GM15510 (cell line): ENCODE measurements at regions not wholly inside any gene's neighbourhood (a gene's known extent, or its start where the extent isn't known, plus 50 kb on each side); places are given as distances from the start of the nearest gene placed in this dataset.

Source experiments
- POLR2A ChIP-seq: IDR thresholded peaks from 3 replicates; pipeline ENCODE4 v1.6.1; 2011; ENCODE audit warnings: borderline replicate concordance; ENCODE audit not compliant: insufficient read length; ENCODE audit errors: extremely low read depth

DNA sequence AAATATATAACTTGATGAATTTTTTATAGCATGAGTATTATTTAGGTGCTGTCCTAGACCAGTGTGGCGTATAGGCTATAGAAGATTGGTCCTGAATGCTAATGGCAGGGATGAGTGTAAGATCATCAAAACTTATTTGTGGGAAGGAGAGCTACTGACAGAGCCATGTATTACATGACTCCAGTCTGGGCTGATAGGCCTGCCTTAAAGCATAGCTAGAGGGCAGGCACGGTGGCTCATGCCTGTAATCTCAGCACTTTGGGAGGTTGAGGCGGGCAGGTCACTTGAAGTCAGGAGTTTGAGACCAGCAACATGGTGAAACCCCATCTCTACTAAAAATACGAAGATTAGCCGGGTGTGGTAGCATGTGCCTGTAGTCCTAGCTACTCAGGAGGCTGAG lies 198.1 kb upstream of the KLF14 start:
- no peak for TF ChIP-seq POLR2A

DNA sequence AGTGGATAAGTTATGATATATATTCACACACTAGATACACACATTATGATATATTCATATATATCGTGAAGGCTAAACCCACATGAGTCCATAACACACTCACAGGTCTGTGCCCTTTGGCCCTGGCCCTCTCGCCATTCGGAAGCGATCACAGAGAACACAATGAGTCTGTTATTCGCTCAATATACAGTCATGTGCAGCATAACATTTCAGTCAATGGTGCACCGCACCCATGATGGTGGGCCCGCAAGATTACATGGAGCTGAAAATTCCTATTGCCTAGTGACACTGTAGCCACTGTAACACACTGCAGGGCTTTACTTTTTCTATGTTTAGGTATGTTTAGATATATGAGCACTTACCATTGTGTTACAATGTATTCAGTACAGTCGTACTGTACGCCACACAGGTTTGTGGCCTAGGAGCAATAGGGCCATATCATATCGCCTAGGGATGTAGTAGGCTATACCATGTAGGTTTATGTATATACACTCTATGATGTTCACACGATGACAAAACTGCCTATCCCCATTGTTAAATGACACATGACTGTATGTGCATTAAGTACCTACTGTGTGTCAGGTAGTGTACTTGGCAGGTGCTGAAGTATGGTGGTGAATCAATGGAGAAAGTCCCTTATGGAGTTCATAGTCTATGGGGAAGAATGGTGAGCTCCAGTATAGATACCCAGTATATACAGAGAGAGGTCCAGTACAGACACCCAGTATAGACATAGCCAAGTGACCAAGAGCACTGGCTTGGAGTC lies 198.8 kb upstream of the KLF14 start:
- TF ChIP-seq POLR2A = no peak

DNA sequence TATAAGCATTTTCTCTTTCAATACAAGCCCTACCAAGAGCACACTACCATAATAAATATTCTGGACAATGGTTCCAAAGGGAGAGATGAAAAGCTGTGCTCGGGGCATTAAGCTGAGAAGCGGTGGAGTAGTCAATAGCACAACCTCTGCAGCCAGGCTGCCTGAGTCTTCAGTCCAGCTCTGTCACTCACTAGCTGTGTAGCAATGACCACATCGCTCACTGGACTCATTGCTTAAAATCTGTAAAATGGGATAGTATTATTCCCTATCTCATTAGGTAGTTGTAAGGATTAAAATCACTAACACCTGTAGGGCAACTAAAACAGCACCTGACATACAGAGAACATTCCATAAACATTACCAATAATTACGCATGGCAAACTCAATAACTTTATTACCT lies 199.9 kb upstream of the KLF14 start:
- no peak for TF ChIP-seq POLR2A

DNA sequence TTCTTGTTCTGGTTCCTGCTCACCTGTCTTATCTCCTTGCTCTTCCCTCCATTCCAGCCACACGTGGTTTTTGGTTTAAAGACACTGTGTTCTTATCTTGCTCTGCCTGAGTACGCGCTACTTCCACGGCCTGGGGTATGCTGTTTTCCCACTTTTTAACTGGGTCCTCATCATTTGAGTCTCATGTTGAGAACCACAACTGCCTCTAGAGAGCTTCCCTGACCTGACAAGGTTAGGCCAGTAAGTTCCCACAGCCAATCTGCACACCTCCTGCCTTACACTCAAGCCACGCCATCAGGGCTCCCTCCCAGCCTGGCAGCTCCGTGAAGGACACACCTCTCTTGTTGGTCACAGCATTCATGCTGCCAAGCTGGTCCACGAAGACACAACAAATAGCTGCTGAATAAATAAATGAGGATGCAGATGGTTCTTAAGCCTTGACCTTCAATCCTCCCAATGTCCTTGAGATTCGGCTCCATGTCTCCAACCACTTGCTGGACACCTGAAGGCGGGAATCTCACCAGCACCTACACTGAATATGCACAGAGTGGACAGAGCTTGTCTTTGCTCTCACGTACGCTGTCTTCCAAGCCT lies 201.7 kb upstream of the KLF14 start:
- no peak for TF ChIP-seq POLR2A

DNA sequence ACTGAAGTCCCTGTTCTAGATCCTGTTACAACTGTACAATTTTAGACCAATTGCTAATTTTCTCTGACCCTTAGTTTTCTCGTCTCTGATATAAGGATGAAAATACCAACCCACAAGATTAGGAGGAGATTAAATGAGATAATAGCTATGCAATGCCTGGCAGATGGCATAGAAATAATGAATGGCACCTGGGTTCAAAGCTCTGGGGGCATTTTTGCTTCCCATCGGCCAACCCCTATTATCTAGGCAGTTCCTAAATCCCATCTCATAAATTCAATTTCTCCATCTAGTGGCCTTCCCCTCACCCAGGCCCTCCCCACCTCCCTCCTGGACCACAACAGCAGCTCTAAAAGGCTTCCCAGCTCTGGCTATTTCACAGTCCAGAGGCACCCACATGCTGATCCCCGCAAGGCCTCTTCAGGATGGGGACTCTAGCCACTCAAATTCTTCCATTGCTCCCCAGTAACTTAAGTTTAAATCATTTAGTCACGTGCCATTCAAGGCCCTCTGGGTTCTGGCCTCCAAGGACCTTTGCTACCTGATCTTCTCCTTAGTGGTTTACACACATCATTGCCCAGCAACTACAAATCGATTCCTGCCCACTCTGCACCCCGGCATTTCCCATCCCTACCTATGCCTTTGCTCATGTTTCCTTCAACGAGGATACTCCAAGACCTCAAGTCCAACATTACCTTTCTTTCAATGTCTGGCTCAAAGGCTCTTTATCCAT lies 202.4 kb upstream of the KLF14 start:
- no peak for TF ChIP-seq POLR2A

DNA sequence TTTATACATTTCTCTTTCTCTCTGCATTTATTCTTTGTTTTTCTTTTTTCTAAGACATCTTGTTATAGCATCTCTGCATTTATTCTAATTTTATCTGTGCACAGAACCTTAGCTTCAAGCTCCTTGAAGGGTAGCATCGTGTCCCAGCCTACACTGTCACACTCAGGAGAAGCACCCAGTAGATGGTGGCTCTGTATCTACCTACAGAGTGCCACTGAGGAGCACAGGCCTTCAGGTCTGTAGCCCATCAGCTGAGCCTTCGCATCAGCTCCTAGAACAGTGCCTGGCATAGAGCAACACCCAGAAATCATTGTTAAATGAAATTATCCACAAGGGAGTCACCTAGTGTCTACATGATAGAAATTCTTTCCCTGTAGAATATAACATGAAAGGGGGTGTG lies 203.0 kb upstream of the KLF14 start:
- no peak for TF ChIP-seq POLR2A

DNA sequence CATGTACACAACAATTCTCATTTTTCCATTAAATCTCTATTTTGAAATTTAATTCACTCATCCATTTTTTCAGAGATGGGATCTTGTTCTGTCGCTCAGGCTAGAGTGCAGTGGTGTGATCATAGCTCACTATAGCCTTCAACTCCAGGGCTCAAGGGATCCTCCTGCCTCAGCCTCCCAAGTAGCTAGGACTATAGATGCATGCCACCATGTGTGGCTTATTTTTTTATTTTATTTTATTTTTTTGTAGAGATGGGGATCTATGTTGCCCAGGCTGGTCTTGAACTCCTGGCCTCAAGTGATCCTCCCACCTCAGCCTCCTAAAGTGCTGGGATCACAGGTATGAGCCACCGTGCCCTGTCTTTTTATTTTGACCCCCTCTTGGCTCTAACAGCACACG lies 203.8 kb upstream of the KLF14 start:
- no peak for TF ChIP-seq POLR2A

DNA sequence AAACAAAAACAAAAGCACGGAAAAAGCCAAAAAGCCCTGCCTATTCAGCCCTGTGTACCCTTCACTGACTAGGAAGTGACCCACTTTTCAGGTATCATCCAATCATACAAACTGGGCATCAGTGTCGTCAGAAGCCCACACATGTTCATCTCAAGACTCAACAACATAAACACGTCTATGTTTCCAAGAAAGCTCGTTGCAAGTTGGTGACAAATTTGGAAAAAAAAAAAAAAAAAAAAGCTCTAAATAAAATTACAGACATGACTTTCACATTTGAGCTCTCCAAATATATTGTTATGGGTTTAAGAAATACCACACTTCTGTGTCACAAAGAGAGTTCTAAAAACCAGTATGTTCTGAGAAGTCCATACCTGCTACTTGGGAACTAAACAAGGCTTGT lies 204.7 kb upstream of the KLF14 start:
- no peak for TF ChIP-seq POLR2A

DNA sequence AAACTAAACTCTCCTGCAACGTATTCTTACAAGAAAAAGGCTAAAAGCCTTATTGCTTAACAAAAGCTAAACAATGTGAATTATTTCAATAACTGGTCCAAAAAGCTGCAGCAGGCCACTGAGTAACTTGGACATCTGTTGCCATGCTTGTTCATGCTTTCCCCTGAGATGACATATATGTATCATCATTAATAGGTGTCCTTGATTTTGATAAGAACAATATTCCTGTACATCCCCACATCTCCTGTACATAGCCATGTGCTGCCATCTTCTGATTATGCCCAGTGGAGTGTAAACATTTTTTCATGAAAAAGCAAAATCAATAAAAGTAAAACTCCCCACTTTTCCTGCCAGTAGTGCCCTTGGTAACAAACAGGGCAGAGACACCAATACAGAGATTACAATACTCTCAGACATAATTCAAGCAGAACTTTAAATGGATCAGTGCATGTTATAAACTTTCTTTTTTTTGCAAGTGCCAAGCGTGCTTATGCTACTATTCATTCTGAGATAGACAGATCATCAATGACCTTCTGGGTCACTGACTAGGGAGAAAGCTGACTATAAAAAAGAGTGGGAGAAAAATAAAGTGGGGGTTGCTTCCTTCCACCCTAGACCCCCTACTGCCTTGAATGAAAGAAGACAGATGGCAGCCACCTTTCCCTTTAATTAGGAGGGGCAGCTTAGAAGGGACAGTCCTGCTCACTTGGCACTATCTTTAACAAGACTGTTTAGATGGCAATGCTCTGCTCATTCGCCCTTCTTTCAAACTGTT lies 205.5 kb upstream of the KLF14 start:
- TF ChIP-seq POLR2A = no peak

DNA sequence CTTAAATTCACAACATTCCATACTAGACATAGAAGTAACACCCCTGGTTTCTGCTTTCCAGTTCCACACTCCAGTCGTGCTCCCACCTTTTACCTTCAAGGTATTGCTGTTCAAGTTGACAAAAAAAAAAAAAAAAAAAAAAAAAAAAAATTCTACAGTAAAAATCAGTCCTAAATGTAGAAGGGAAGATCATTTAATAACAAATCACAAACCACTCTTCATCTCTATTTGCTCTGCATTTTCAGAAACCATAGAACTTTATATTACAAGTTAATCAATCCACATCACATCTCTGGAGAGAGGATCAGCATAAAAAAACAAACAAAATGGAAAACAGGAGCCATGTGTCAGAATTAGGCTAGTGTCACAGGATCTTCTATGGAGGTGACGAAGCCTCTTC lies 206.3 kb upstream of the KLF14 start:
- TF ChIP-seq POLR2A = no peak

DNA sequence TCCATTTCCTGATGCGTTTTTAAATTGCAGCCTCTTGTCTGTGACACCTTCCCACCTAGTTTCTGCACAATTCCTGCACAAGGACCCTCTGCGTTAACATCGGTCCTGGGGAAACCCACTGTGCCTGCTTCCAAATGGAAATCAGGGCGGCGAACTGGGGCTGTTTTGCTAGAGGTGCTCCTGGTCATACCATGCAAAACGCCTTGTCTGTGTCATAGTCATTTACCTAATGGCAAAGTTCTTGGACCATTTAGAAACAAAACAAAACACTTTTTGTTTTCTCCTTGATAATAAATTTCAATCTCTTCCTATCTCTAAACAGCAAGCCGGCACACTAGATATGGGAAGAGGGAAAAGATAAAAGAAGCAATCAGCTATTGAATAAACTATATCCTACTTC lies 206.9 kb upstream of the KLF14 start:
- no peak for TF ChIP-seq POLR2A

DNA sequence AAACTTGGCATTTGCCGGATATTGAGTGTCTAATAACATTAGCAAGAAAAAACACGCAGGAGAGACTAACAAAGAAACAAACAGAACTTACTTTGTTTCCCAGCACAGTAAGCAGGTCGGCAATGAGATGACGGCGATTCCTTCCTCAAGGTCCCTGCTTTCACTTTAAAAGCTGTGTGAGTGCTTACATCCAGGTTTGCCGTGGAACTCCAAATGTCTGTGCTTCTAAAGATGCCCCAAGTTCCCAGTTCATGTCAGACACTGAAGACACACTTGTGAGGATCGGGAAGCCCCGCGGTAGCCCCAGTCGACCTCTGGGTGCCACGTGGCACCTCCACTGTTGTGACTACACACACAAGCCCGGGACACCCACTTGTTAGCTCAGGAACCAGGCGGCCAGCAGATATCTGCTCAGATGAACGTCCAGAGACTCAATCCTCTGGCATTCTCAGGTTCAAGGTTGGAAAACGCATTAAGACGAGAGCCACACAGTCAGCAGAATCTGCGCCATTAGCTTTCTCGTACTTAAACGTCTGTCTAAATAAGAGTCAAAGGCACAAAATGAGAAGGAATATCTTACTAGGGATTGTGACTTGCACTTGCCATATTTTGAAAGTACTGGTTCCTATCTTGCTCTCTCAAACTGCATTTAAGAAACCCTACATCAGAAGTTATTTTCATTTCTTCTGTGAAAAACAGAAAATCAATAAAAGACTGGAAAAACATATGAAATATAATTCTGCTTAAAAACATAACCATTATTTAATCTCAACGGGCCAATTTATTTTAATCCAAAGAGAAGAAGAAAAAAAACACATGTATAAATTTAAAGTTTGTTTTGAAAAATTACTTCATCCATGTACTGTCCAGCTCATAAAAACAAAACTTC lies 207.6 kb upstream of the KLF14 start:
- TF ChIP-seq POLR2A = no peak

DNA sequence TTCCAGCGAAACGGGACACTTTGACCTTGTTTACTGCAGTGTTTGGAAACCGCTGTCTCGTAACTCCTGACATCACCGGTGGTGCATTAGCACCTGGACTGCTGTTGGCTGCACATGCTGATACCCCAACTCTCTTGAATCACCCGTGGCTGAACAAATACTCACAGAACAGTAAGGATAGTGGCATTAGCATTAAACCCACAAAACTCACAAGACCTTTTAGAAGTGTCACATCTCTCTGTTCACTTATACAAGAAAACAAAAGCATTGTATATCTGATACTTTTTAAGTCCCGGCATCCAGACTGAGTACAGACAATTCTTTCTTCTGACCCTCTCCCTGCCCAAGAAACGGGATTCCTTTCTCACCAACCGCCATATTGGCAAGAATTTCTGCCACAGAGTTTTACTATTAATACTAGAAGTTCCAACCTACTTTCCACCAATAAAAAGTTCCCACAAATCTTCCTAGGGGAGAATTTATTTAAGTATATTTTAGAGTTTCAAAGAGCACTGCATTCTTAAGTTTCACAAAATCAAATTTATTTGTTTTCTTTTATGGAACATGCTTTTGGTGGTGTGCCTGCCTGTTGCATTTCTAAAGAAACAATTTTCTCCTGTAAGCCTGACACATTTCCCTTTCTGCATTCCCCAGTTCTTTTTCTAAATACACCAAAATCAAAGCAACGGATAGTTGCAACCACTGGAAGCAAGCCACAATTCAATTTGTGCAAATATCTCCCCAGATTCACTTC lies 208.4 kb upstream of the KLF14 start:
- TF ChIP-seq POLR2A = no peak
